ENCODE measurements at regions not wholly inside any gene's neighbourhood (a gene's known extent, or its start where the extent isn't known, plus 50 kb on each side); places are given as distances from the start of the nearest gene placed in this dataset.

DNA sequence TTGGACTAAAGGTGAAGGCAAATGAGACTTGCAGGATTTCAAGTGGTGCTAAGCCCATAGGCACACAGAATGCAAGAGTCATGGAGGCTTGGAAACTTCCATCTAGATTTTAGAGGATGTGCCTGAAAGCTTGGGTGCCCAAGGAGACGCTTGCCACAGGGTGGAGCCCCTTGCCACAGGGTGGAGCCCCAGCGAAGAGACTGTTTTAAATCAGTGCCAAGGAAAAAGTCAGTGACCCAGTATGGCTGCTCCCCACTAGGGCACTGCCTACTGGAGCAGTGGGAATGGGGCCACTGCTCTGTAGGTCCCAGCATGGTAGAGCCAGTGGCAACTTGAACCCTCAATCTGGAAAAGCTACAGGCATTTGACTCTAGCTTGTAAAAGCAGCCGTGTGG, 794.2 kb upstream of the LCORL start:
- DNase-seq (no peak), FAIRE-seq (no peak)
- TF ChIP-seq, protein P1, sequence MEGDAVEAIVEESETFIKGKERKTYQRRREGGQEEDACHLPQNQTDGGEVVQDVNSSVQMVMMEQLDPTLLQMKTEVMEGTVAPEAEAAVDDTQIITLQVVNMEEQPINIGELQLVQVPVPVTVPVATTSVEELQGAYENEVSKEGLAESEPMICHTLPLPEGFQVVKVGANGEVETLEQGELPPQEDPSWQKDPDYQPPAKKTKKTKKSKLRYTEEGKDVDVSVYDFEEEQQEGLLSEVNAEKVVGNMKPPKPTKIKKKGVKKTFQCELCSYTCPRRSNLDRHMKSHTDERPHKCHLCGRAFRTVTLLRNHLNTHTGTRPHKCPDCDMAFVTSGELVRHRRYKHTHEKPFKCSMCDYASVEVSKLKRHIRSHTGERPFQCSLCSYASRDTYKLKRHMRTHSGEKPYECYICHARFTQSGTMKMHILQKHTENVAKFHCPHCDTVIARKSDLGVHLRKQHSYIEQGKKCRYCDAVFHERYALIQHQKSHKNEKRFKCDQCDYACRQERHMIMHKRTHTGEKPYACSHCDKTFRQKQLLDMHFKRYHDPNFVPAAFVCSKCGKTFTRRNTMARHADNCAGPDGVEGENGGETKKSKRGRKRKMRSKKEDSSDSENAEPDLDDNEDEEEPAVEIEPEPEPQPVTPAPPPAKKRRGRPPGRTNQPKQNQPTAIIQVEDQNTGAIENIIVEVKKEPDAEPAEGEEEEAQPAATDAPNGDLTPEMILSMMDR (IDR thresholded peaks at IDR 0.05; ENCODE audit: borderline replicate concordance, extremely low read depth, insufficient read depth): no peak
- intact Hi-C loops (cut with DNase I): no loop called here
- Histone ChIP-seq H3K9me3 (ENCODE audit: control insufficient read depth in 2 of 3, insufficient read depth in 1 of 3, low read length in 3 of 3) (no peaks in the 10 kb centered on the region), H3K4me3 (ENCODE audit: low read length in 3 of 3) (no peak overlapping the region), H3K4me1 (ENCODE audit: control insufficient read depth in 2 of 3, insufficient read depth in 2 of 3, low read depth in 1 of 3, low read length in 3 of 3) (no peaks in the 10 kb centered on the region), H3K27ac (ENCODE audit: low read depth in 2 of 2, low read length in 2 of 2) (no peak overlapping the region), H3K36me3 (ENCODE audit: control insufficient read depth in 2 of 3, insufficient read depth in 3 of 3, low read length in 3 of 3) (no peaks in the 10 kb centered on the region), H3K9ac (ENCODE audit: low read length in 3 of 3) (no peak overlapping the region), H3K27me3 (ENCODE audit: control insufficient read depth, insufficient read depth, low read length) (no peaks in the 10 kb centered on the region)

DNA sequence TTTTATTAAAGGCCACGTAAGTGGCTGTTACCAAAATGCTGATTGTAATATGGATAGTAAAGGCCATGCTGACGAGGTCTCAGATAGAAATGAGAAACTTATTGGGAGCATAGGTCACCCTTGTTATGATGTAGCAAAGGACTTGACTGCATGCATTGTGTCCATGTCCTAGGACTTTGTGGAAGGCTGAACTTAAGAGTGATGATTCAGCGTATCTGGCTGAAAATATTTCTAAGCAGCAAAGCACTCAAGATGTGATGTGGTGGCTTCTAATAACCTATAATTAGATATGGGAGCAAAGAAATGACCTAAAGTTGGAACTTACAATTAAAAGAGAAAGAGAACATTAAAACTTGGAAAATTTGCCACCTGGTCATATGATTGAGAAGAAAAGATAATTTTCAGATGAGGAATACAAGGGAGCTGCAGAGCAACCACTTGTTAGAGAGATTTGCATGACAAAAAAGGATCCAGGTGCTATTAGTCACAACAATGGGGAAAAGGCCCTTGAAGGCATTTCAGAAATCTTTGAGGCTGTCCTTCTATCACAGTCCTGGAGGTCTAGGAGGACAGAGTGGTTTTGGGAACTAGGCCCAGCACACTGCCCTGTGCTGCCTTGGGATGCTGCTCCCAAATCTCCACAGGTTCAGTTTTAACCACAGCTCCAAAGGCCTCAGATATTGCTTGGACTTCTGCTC, 793.7 kb upstream of the LCORL start:
- Histone ChIP-seq H3K4me3 (ENCODE audit: low read length in 3 of 3) (no peak overlapping the region), H3K27me3 (ENCODE audit: control insufficient read depth, insufficient read depth, low read length) (no peaks in the 10 kb centered on the region), H3K9me3 (ENCODE audit: control insufficient read depth in 2 of 3, insufficient read depth in 1 of 3, low read length in 3 of 3) (no peaks in the 10 kb centered on the region), H3K36me3 (ENCODE audit: control insufficient read depth in 2 of 3, insufficient read depth in 3 of 3, low read length in 3 of 3) (no peaks in the 10 kb centered on the region), H3K9ac (ENCODE audit: low read length in 3 of 3) (no peak overlapping the region), H3K27ac (ENCODE audit: low read depth in 2 of 2, low read length in 2 of 2) (no peak overlapping the region), H3K4me1 (ENCODE audit: control insufficient read depth in 2 of 3, insufficient read depth in 2 of 3, low read depth in 1 of 3, low read length in 3 of 3) (no peaks in the 10 kb centered on the region)
- no peak for DNase-seq
- intact Hi-C loops (cut with DNase I): no loop called here
- no peak for FAIRE-seq
- TF ChIP-seq, protein P1 (IDR thresholded peaks at IDR 0.05; ENCODE audit: borderline replicate concordance, extremely low read depth, insufficient read depth): no peak

DNA sequence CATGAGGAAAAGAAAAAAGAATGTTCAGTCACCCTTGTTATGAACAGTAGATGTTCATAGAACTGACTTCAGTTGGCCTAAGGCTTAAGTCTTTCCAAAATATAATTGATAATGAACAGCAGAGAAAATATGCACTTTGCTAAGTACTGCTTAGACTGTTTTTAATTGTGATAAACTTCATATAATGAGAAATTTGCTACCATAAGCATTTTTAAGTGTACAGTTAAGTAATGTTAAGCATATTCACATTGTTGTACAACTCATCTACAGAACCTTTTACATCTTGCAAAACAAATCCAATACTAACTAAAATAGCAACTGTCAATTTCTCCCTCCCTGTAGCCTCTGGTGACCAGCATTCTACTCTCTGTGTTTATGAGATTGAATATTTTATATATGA, 792.2 kb upstream of the LCORL start:
- H3K36me3 ChIP-seq (ENCODE audit: control insufficient read depth in 2 of 3, insufficient read depth in 3 of 3, low read length in 3 of 3): no peaks in the 10 kb centered on the region
- no peaks in the 10 kb centered on the region for H3K9me3 ChIP-seq (ENCODE audit: control insufficient read depth in 2 of 3, insufficient read depth in 1 of 3, low read length in 3 of 3)
- intact Hi-C loops (cut with DNase I): no loop called here
- no peaks in the 10 kb centered on the region for H3K27me3 ChIP-seq (ENCODE audit: control insufficient read depth, insufficient read depth, low read length)
- no peak overlapping the region for H3K4me3 ChIP-seq (ENCODE audit: low read length in 3 of 3)
- TF ChIP-seq, protein P1 (IDR thresholded peaks at IDR 0.05; ENCODE audit: borderline replicate concordance, extremely low read depth, insufficient read depth): no peak
- FAIRE-seq: no peak
- no peak overlapping the region for H3K27ac ChIP-seq (ENCODE audit: low read depth in 2 of 2, low read length in 2 of 2)
- no peaks in the 10 kb centered on the region for H3K4me1 ChIP-seq (ENCODE audit: control insufficient read depth in 2 of 3, insufficient read depth in 2 of 3, low read depth in 1 of 3, low read length in 3 of 3)
- H3K9ac ChIP-seq (ENCODE audit: low read length in 3 of 3): no peak overlapping the region
- DNase-seq: no peak

DNA sequence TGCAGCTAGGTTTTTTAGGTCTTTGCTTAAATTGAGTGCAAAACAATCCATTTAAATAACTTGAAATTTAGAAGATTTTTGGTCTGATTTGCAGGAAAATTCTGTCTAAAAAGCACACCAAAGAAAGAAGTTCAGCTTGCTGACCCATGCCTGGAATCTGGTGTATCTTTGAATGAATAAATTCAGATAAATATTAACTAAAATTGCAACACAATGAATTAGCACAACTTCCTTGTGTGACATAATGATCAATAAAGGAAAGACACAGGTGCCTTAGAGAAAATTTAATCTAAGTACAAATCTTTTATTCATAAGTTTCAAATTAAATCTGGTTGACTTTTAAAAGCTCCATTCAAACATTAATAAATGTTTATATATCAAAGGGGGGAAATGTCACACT, 791.5 kb upstream of the LCORL start:
- no peaks in the 10 kb centered on the region for H3K9me3 ChIP-seq (ENCODE audit: control insufficient read depth in 2 of 3, insufficient read depth in 1 of 3, low read length in 3 of 3)
- no peaks in the 10 kb centered on the region for H3K27me3 ChIP-seq (ENCODE audit: control insufficient read depth, insufficient read depth, low read length)
- no peak overlapping the region for H3K9ac ChIP-seq (ENCODE audit: low read length in 3 of 3)
- TF ChIP-seq, protein P1 (IDR thresholded peaks at IDR 0.05; ENCODE audit: borderline replicate concordance, extremely low read depth, insufficient read depth): no peak
- H3K36me3 ChIP-seq (ENCODE audit: control insufficient read depth in 2 of 3, insufficient read depth in 3 of 3, low read length in 3 of 3): no peaks in the 10 kb centered on the region
- H3K4me3 ChIP-seq (ENCODE audit: low read length in 3 of 3): no peak overlapping the region
- DNase-seq: no peak
- FAIRE-seq: peak; percentile 62
- H3K27ac ChIP-seq (ENCODE audit: low read depth in 2 of 2, low read length in 2 of 2): no peak overlapping the region
- no peaks in the 10 kb centered on the region for H3K4me1 ChIP-seq (ENCODE audit: control insufficient read depth in 2 of 3, insufficient read depth in 2 of 3, low read depth in 1 of 3, low read length in 3 of 3)
- intact Hi-C loops (cut with DNase I): no loop called here

Data from kidney (tissue), 13 donors.